IMR-90 (cell line): ENCODE measurements at regions not wholly inside any gene's neighbourhood (a gene's known extent, or its start where the extent isn't known, plus 50 kb on each side); places are given as distances from the start of the nearest gene placed in this dataset.

ENCODE experiments used
- ATAC-seq: fragments of 200-7000 bp; cut with Tn5 transposase; 2 replicates; pipeline ENCODE4 v1.9.1; 2020; ENCODE audit warnings: low read depth, mild to moderate bottlenecking, moderate library complexity
- BruUV-seq: library from RNA; stranded (reverse); fragments of 400-500 nt; replicated peaks from 2 replicates; lab custom pipeline; 2021; lab: Mats Ljungman, UMichigan
- CTCF ChIA-PET: fragments of 300-600 bp; formaldehyde crosslinking; extraction: SDS; loops from one replicate; lab custom pipeline; 2021; ENCODE audit warnings: antibody characterized with exemption; lab: Yijun Ruan, JAX
- POLR2A ChIA-PET: fragments of 300-600 bp; sonication (Branson Sonifier 250); formaldehyde crosslinking; loops from one replicate; lab custom pipeline; 2022; ENCODE audit warnings: antibody characterized with exemption; ENCODE audit not compliant: unreplicated experiment; lab: Charles Lee
- DNase-seq: peaks from one replicate; pipeline ENCODE4 v3.0.0; 2013
- H2AFZ ChIP-seq: replicated peaks from 2 replicates; pipeline ENCODE3; 2013; ENCODE audit warnings: low read length, mild to moderate bottlenecking; ENCODE audit not compliant: poor library complexity
- H2AK5ac ChIP-seq: 2 replicates; pipeline ENCODE4 v1.6.1; 2013; ENCODE audit warnings: low read depth, low read length, inconsistent platforms
- H2AK9ac ChIP-seq: replicated peaks from 2 replicates; pipeline ENCODE3; 2013; ENCODE audit warnings: mild to moderate bottlenecking, low read depth, low read length, moderate library complexity; ENCODE audit not compliant: poor library complexity
- H2BK120ac ChIP-seq: 2 replicates; pipeline ENCODE4 v1.6.1; 2013; ENCODE audit warnings: low read depth, low read length, inconsistent platforms
- H2BK15ac ChIP-seq: 3 replicates; pipeline ENCODE4 v1.6.1; 2013; ENCODE audit warnings: low read depth, low read length, inconsistent platforms
- H2BK20ac ChIP-seq: 2 replicates; pipeline ENCODE4 v1.6.1; 2013; ENCODE audit warnings: low read depth, mild to moderate bottlenecking, inconsistent platforms, low read length, moderate library complexity
- H2BK5ac ChIP-seq: 2 replicates; pipeline ENCODE4 v1.6.1; 2013; ENCODE audit warnings: mild to moderate bottlenecking, low read depth, low read length, inconsistent platforms; ENCODE audit not compliant: poor library complexity, severe bottlenecking
- H3K14ac ChIP-seq: replicated peaks from 2 replicates; pipeline ENCODE4 v1.6.1; 2013; ENCODE audit warnings: low read depth, low read length, inconsistent platforms
- H3K18ac ChIP-seq: 2 replicates; pipeline ENCODE4 v1.6.1; 2013; ENCODE audit warnings: low read depth, low read length, control low read depth
- H3K23ac ChIP-seq: 2 replicates; pipeline ENCODE4 v1.6.1; 2013; ENCODE audit warnings: low read depth, low read length, inconsistent platforms
- H3K27ac ChIP-seq: 2 replicates; pipeline ENCODE4 v1.5.1; 2013; ENCODE audit warnings: mild to moderate bottlenecking, control low read depth, low read length; ENCODE audit not compliant: insufficient read depth
- H3K27me3 ChIP-seq: 2 replicates; pipeline ENCODE4 v1.6.1; 2013; ENCODE audit warnings: low read length; ENCODE audit not compliant: control insufficient read depth, insufficient read depth
- H3K36me3 ChIP-seq: 2 replicates; pipeline ENCODE4 v1.6.1; 2013; ENCODE audit warnings: low read length, mixed read lengths; ENCODE audit not compliant: control insufficient read depth, insufficient read depth
- H3K4ac ChIP-seq: 2 replicates; pipeline ENCODE4 v1.6.1; 2013; ENCODE audit warnings: low read depth, low read length, inconsistent platforms
- H3K4me1 ChIP-seq: 2 replicates; pipeline ENCODE4 v1.6.1; 2013; ENCODE audit warnings: low read length, mixed read lengths; ENCODE audit not compliant: control insufficient read depth, insufficient read depth
- H3K4me2 ChIP-seq: 2 replicates; pipeline ENCODE4 v1.6.1; 2013; ENCODE audit warnings: low read depth, mild to moderate bottlenecking, control low read depth, low read length, moderate library complexity
- H3K4me3 ChIP-seq: 2 replicates; pipeline ENCODE4 v1.5.1; 2013; ENCODE audit warnings: low read depth, mild to moderate bottlenecking, control low read depth, low read length, moderate library complexity; ENCODE audit not compliant: insufficient read depth
- H3K56ac ChIP-seq: 2 replicates; pipeline ENCODE4 v1.6.1; 2013; ENCODE audit warnings: low read length, inconsistent platforms; ENCODE audit not compliant: insufficient read depth; ENCODE audit errors: extremely low read depth
- H3K79me1 ChIP-seq, 2 experiments: 2 replicates each; pipeline ENCODE4 v1.6.1; 2013; ENCODE audit warnings: low read length in 2 of 2, inconsistent platforms in 1 of 2, low read depth in 1 of 2
- H3K9ac ChIP-seq: 2 replicates; pipeline ENCODE4 v1.6.1; 2013; ENCODE audit warnings: low read depth, low read length, control low read depth
- H3K9me1 ChIP-seq: 2 replicates; pipeline ENCODE4 v1.6.1; 2013; ENCODE audit warnings: low read length, inconsistent platforms; ENCODE audit not compliant: insufficient read depth
- H3K9me3 ChIP-seq: 2 replicates; pipeline ENCODE4 v1.6.1; 2013; ENCODE audit warnings: low read length; ENCODE audit not compliant: control insufficient read depth, insufficient read depth
- H4K20me1 ChIP-seq: 2 replicates; pipeline ENCODE4 v1.6.1; 2013; ENCODE audit warnings: low read length, inconsistent platforms; ENCODE audit not compliant: insufficient read depth
- H4K5ac ChIP-seq: 2 replicates; pipeline ENCODE4 v1.6.1; 2013; ENCODE audit warnings: mild to moderate bottlenecking, low read depth, low read length, control low read depth
- H4K8ac ChIP-seq, 2 experiments: 2 replicates each; pipeline ENCODE4 v1.6.1; 2013; ENCODE audit warnings: low read depth in 2 of 2, low read length in 2 of 2, control low read depth in 1 of 2, inconsistent platforms in 1 of 2
- H4K91ac ChIP-seq: 2 replicates; pipeline ENCODE4 v1.6.1; 2013; ENCODE audit warnings: low read depth, low read length, inconsistent platforms; ENCODE audit not compliant: insufficient read depth
- ELK1 ChIP-seq: fragments of 150-350 bp; IDR thresholded peaks from 2 replicates; pipeline ENCODE4 v1.6.1; 2016; ENCODE audit warnings: low read depth, mild to moderate bottlenecking, low read length, moderate library complexity, borderline replicate concordance
- MAFK ChIP-seq: IDR thresholded peaks from 2 replicates; pipeline ENCODE4 v1.6.1; 2012; ENCODE audit warnings: low read depth, low read length, improper control_type of control experiment
- MAZ ChIP-seq: IDR thresholded peaks from 2 replicates; pipeline ENCODE4 v1.6.1; 2012; ENCODE audit warnings: low read depth, mild to moderate bottlenecking, low read length, improper control_type of control experiment, moderate library complexity, borderline replicate concordance
- MXI1 ChIP-seq: IDR thresholded peaks from 2 replicates; pipeline ENCODE4 v1.6.1; 2012; ENCODE audit warnings: low read depth, mild to moderate bottlenecking, low read length, moderate library complexity, borderline replicate concordance
- NFE2L2 ChIP-seq: fragments of 150-350 bp; IDR thresholded peaks from 2 replicates; pipeline ENCODE4 v1.6.1; 2016; ENCODE audit warnings: low read depth, mild to moderate bottlenecking, low read length
- POLR2A ChIP-seq: IDR thresholded peaks from 2 replicates; pipeline ENCODE4 v1.6.1; 2012; ENCODE audit warnings: mild to moderate bottlenecking, low read depth, low read length
- RFX5 ChIP-seq: IDR thresholded peaks from 2 replicates; pipeline ENCODE4 v1.8.0; 2012; ENCODE audit warnings: low read depth, mild to moderate bottlenecking, low read length, moderate library complexity
- SMC3 ChIP-seq: fragments of 150-350 bp; IDR thresholded peaks from 2 replicates; pipeline ENCODE4 v1.6.1; 2016; ENCODE audit warnings: low read depth, mild to moderate bottlenecking, antibody characterized with exemption, low read length, moderate library complexity
- USF2 ChIP-seq: fragments of 150-350 bp; IDR thresholded peaks from 2 replicates; pipeline ENCODE4 v1.6.1; 2017; ENCODE audit warnings: mild to moderate bottlenecking, antibody characterized with exemption, low read length, low read depth
- WGBS, 2 experiments: methylation state at CpG; one replicate each; pipeline versions ENCODE4 v1.1.5 to v1.1.7; 2013; ENCODE audit warnings: missing lambda C conversion rate in 2 of 2; ENCODE audit not compliant: insufficient read length in 1 of 2; ENCODE audit errors: extremely low coverage in 2 of 2; 5-methylcytosine and 5-hydroxymethylcytosine counted together
- dilution Hi-C: fragments of 300-500 bp; cut with HindIII; formaldehyde crosslinking; loops from one replicate; pipeline ENCODE4 v1.14.3; 2018; ENCODE audit warnings: low sequenced_read_pairs; ENCODE audit not compliant: unreplicated experiment
- in situ Hi-C: fragments of 300-500 bp; cut with MboI; formaldehyde crosslinking; loops from 3 replicates; pipeline ENCODE4 v1.14.3; 2019; ENCODE audit warnings: low sequenced_read_pairs, inconsistent platforms, mixed read lengths
- intact Hi-C: fragments of 100-400 bp; cut with micrococcal nuclease; formaldehyde crosslinking; loops from 2 replicates; pipeline ENCODE4 v1.10.0; 2022

DNA sequence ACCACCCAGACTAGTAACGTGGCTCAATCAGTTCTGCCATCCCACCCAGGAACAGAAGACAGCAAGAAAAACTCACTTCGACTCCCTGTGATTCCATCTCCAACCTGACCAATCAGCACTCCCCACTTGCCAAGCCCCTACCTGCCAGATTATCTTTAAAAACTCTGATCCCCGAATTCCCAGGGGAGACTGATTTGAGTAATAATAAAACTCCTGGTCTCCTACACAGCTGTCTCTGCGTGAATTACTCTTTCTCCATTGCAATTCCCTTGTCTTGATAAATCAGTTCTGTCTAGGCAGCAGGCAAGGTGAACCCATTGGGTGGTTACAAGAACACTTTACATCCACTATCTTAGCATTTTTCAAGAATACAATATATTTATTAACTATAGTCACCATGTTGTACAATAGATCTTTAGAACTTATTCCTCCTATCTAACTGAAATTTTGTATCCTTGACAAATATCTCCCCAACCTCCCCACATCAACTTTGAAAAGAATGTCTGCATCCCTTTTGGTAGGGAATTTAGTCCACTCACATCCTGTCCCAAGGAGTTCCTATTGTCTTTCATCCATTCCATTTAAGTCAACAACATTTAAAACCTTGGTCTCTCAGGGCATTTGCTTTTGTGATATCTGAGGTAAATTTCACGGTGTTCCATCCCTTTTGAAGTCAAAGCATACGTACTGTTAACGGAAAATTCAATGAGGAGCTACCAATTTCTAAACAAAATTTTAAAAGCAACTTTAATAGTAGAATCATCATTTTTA, 163.7 kb downstream of the MACC1 start:
- Histone ChIP-seq H2AFZ (no peak overlapping the region), H2BK20ac (no peak overlapping the region), H3K9me3 (no peaks in the 10 kb centered on the region), H3K4ac (no peak overlapping the region), H2BK120ac (no peak overlapping the region), H3K9ac (no peak overlapping the region), H2BK15ac (no peak overlapping the region), H4K8ac (no peak overlapping the region), H3K4me2 (no peak overlapping the region), H4K20me1 (no peaks in the 10 kb centered on the region), H3K36me3 (no peaks in the 10 kb centered on the region), H3K4me1 (no peaks in the 10 kb centered on the region), H2BK5ac (no peak overlapping the region), H3K4me3 (no peak overlapping the region), H2AK5ac (no peak overlapping the region), H3K27ac (no peak overlapping the region), H3K18ac (no peak overlapping the region), H3K79me1 (no peaks in the 10 kb centered on the region), H3K9me1 (no peaks in the 10 kb centered on the region), H4K5ac (no peak overlapping the region), H2AK9ac (no peak overlapping the region), H3K27me3 (no peaks in the 10 kb centered on the region), H4K91ac (no peak overlapping the region), H3K14ac (no peak overlapping the region), H3K23ac (no peak overlapping the region), H3K56ac (no peak overlapping the region)
- ATAC-seq (no peak), DNase-seq (no peak)
- intact Hi-C loops (no loop called here), in situ Hi-C loops (no loop called here), dilution Hi-C loops (no loop called here)
- no CpG with 5 or more reads among the region's 7 CpGs for WGBS, 2 experiments
- POLR2A ChIA-PET, result no interaction called here
- no TSS peak for BruUV-seq
- CTCF ChIA-PET, result no interaction called here
- TF ChIP-seq SMC3 (no peak), MXI1 (no peak), NFE2L2 (no peak), ELK1 (no peak), MAFK (no peak), POLR2A (no peak), RFX5 (no peak), MAZ (no peak), USF2 (no peak)
